T47D (cell line): ENCODE measurements at regions not wholly inside any gene's neighbourhood (a gene's known extent, or its start where the extent isn't known, plus 50 kb on each side); places are given as distances from the start of the nearest gene placed in this dataset.

Source experiments
- DNase-seq, 2 experiments: peaks; one replicate each; pipeline versions ENCODE4 v3.0.0 to v3.0.0-alpha.2; 2011 to 2012; ENCODE audit warnings: low read depth in 1 of 2, low spot score in 1 of 2
- JUND ChIP-seq: IDR thresholded peaks from 2 replicates; pipeline ENCODE4 v1.6.1; 2012; ENCODE audit warnings: low read depth
- in situ Hi-C: cut with HindIII; loops from 2 replicates; pipeline ENCODE4 v1.10.0; 2016; ENCODE audit warnings: low sequenced_read_pairs, low pct_unique_long_range_greater_than_20kb

- no peak for TF ChIP-seq JUND
- in situ Hi-C loops, result no loop called here
- no peak for DNase-seq
Observed at GRCh38 chr10:130751106-130751840, 560.2 kb downstream of the TCERG1L start.

DNA sequence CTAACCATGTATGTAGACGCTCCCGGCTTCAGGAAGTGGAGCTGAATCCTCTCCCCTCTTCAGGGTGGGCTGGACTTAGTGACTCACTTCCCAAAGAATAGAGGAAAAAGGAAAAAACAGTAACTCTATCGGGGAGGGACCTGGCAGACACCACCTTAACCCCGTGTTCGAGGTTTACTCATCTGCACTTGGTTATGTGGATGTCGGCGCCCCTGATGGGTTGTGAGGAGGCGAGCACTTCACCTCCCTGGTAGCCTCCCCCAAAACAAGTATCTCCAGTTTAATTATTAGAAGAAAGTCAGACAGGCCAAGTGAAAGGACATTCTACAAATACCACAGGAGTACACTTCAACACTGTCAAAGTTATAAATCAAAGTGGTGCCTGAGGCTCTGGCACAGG is 559.7 kb downstream of the TCERG1L start:
- in situ Hi-C loops, result no loop called here
- TF ChIP-seq JUND, result no peak
- DNase-seq, result no peak

GRCh38 chr10:130756651-130757050 is 554.9 kb downstream of the TCERG1L start:
- DNase-seq, result no peak
- in situ Hi-C loops, result no loop called here
- no peak for TF ChIP-seq JUND

- TF ChIP-seq JUND, result no peak
- in situ Hi-C loops, result no loop called here
- no peak for DNase-seq
Observed at GRCh38 chr10:130757271-130757670, 554.2 kb downstream of the TCERG1L start.

- no peak for TF ChIP-seq JUND
- in situ Hi-C loops, result no loop called here
- DNase-seq, result no peak
Observed at GRCh38 chr10:130757821-130758489, 553.6 kb downstream of the TCERG1L start.

DNA sequence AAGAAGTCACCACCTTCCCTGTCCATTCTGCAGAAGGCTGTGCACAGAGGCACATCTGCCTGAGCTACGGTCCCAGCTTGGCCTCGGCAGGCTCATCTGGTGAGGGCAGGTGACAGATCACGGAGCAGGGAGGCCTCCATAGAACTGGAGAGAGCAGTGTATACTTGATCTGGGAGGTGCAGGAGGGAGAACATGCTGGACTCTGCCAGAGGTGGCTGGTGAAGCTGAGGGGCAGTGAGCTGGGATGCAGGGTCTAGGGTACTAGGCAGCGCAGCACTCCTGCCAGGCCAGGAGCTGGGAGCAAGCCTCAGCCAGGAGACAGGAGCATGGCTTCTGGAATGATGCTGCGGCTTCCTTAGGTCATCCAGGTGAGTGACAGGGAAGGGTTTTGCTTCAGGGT is 553.0 kb downstream of the TCERG1L start:
- no peak for DNase-seq
- TF ChIP-seq JUND, result no peak
- in situ Hi-C loops, result no loop called here

- DNase-seq, result no peak
- in situ Hi-C loops, result no loop called here
- no peak for TF ChIP-seq JUND
Observed at GRCh38 chr10:130761032-130761575, 550.4 kb downstream of the TCERG1L start.

DNA sequence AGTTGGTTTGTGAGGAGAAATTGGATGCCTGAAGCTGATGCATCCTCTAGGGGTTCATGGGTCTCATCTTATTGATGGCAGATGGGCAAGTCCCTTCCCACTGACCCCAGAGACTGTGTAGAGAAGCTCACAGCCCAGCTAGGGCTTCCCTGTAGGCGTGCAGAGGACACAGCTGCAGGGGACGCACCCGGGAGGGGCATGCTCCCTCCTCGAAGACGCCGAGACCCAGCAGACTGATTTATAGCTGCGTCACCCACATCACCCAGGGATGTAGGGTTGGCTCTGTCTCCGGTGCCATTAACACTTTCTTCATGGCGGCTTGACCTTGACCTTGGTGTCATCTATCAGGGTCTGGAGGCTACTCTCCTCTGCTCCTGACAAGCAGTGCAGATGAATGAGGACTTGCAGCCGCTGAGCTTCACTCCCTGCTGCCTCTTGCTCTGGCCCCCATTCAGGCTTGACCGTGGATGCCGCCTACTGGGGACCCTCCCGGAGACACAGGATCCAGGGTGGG is 549.7 kb downstream of the TCERG1L start:
- no peak for TF ChIP-seq JUND
- no peak for DNase-seq
- in situ Hi-C loops, result no loop called here

GRCh38 chr10:130762491-130762890 is 549.0 kb downstream of the TCERG1L start:
- in situ Hi-C loops, result no loop called here
- no peak for DNase-seq
- no peak for TF ChIP-seq JUND

GRCh38 chr10:130763071-130763470 is 548.5 kb downstream of the TCERG1L start:
- DNase-seq, result no peak

DNA sequence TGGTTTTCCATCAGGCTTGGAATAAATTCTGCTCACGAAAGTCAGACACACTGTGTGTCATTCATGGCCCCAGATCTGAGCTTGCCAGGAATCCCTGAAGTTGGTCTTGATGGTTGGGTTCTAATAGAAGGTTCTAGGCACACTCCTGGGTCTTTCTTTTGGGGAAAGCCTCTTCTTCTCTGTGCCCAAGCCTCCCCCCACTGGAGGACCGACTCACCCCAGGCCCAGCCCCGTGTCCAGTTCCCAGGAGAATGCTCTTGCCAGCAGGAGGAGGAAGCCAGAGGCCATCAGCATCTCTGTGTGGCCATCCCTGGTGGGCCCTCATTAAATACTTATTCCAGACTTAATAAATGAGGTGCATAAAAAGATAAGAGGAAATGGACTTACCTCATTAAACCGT is 548.0 kb downstream of the TCERG1L start:
- in situ Hi-C loops, result no loop called here
- TF ChIP-seq JUND, result no peak
- no peak for DNase-seq

More at GRCh38 chr10:130763071-130763470, 548.5 kb downstream of the TCERG1L start:
- in situ Hi-C loops, result no loop called here
- no peak for TF ChIP-seq JUND

DNA sequence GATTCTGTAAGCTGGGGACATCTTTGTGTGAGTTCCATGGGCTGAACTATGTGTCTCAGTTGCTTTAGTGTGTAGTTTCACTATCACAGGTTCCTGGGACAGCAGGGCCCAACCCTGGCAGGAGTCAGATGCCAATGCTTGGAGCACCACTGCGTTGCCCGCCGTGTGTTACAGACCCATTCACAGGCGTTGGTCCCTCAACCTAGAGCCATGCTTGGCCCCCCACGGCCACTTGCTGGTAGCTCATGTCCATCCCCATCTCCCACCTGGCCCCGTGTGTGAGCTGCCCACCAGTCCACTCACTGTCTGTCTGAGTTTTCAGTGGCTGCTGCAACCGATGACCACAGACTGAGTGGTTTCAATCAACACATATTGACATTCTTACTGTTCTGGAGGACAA is 546.9 kb downstream of the TCERG1L start:
- in situ Hi-C loops, result no loop called here
- no peak for TF ChIP-seq JUND
- DNase-seq, result no peak

GRCh38 chr10:130766071-130766470 is 545.5 kb downstream of the TCERG1L start:
- in situ Hi-C loops, result no loop called here
- no peak for TF ChIP-seq JUND
- DNase-seq, result no peak
